SK-N-DZ (cell line): ENCODE measurements at regions not wholly inside any gene's neighbourhood (a gene's known extent, or its start where the extent isn't known, plus 50 kb on each side); places are given as distances from the start of the nearest gene placed in this dataset.
"Not testable (repeated sequence)": the region's sequence is repeated elsewhere in the genome, so short reads cannot be mapped to it uniquely, and the experiment has no call there.

Experiments
- DNase-seq: peaks from one replicate; pipeline ENCODE4 v3.0.0-alpha.2; 2015; ENCODE audit warnings: low spot score

GRCh38 chr9:134546246-134546731, 95.3 kb upstream of the COL5A1 start:
- no peak for DNase-seq

GRCh38 chr9:134546746-134547145, 94.9 kb upstream of the COL5A1 start:
- no peak for DNase-seq

- no peak for DNase-seq
Observed at GRCh38 chr9:134547161-134548100, 94.2 kb upstream of the COL5A1 start.

- DNase-seq = no peak
Observed at GRCh38 chr9:134548185-134548584, 93.4 kb upstream of the COL5A1 start.

- no peak for DNase-seq
Observed at GRCh38 chr9:134548618-134549017, 93.0 kb upstream of the COL5A1 start.

- no peak for DNase-seq
Observed at GRCh38 chr9:134549336-134549735, 92.3 kb upstream of the COL5A1 start.

- not testable (repeated sequence) for DNase-seq
Observed at GRCh38 chr9:134550081-134550480, 91.5 kb upstream of the COL5A1 start.

- no peak for DNase-seq
Observed at GRCh38 chr9:134550584-134550983, 91.0 kb upstream of the COL5A1 start.

- no peak for DNase-seq
Observed at GRCh38 chr9:134551176-134551575, 90.4 kb upstream of the COL5A1 start.

GRCh38 chr9:134551644-134552348, 89.8 kb upstream of the COL5A1 start:
- no peak for DNase-seq

- no peak for DNase-seq
Observed at GRCh38 chr9:134552349-134552990, 89.1 kb upstream of the COL5A1 start.

GRCh38 chr9:134553061-134553891, 88.3 kb upstream of the COL5A1 start:
- DNase-seq = peak; percentile 16

- DNase-seq = no peak
Observed at GRCh38 chr9:134553996-134554372, 87.6 kb upstream of the COL5A1 start.

GRCh38 chr9:134554373-134555093, 87.1 kb upstream of the COL5A1 start:
- no peak for DNase-seq

- no peak for DNase-seq
Observed at GRCh38 chr9:134555094-134555650, 86.4 kb upstream of the COL5A1 start.

- no peak for DNase-seq
Observed at GRCh38 chr9:134556531-134557068, 85.0 kb upstream of the COL5A1 start.

GRCh38 chr9:134557331-134557730, 84.3 kb upstream of the COL5A1 start:
- no peak for DNase-seq

GRCh38 chr9:134558124-134558905, 83.3 kb upstream of the COL5A1 start:
- no peak for DNase-seq

GRCh38 chr9:134559013-134559412, 82.6 kb upstream of the COL5A1 start:
- DNase-seq = no peak
